Epithelial cell of prostate (primary cell): ENCODE measurements at regions not wholly inside any gene's neighbourhood (a gene's known extent, or its start where the extent isn't known, plus 50 kb on each side); places are given as distances from the start of the nearest gene placed in this dataset.
A peak's percentile ranks its signal among the peaks of the same experiment; 100 is the strongest.

Experiments used
- DNase-seq: peaks from one replicate; pipeline ENCODE4 v3.0.0-alpha.2; 2011; ENCODE audit warnings: low read depth, low spot score
- H3K27ac ChIP-seq: fragments of 450-650 bp; 2 replicates; pipeline ENCODE4 v1.5.1; 2017; ENCODE audit warnings: mild to moderate bottlenecking

- DNase-seq: no peak
- H3K27ac ChIP-seq: no peak overlapping the region
Measured at GRCh38 chr10:105963334-105963884, 1201.1 kb downstream of the SORCS1 start.

GRCh38 chr10:105956550-105956949 lies 1208.0 kb downstream of the SORCS1 start:
- no peak overlapping the region for H3K27ac ChIP-seq
- DNase-seq: no peak

GRCh38 chr10:105953861-105954260 lies 1210.6 kb downstream of the SORCS1 start:
- DNase-seq: no peak
- no peak overlapping the region for H3K27ac ChIP-seq

- no peak for DNase-seq
- no peak overlapping the region for H3K27ac ChIP-seq
Measured at GRCh38 chr10:105953056-105953455, 1211.5 kb downstream of the SORCS1 start.

- DNase-seq: peak; percentile 43
- H3K27ac ChIP-seq: no peak overlapping the region
Measured at GRCh38 chr10:105952153-105952552, 1212.4 kb downstream of the SORCS1 start.

GRCh38 chr10:105950410-105950809 lies 1214.1 kb downstream of the SORCS1 start:
- H3K27ac ChIP-seq: no peak overlapping the region
- DNase-seq: no peak

GRCh38 chr10:105949721-105950120 lies 1214.8 kb downstream of the SORCS1 start:
- DNase-seq: no peak
- no peak overlapping the region for H3K27ac ChIP-seq

GRCh38 chr10:105925045-105925785 lies 1239.3 kb downstream of the SORCS1 start:
- no peak overlapping the region for H3K27ac ChIP-seq
- no peak for DNase-seq

GRCh38 chr10:105921348-105921747 lies 1243.2 kb downstream of the SORCS1 start:
- no peak overlapping the region for H3K27ac ChIP-seq
- DNase-seq: no peak

- H3K27ac ChIP-seq: no peak overlapping the region
- no peak for DNase-seq
Measured at GRCh38 chr10:105914432-105914831, 1250.1 kb downstream of the SORCS1 start.

GRCh38 chr10:105908701-105909100 lies 1255.8 kb downstream of the SORCS1 start:
- no peak overlapping the region for H3K27ac ChIP-seq
- no peak for DNase-seq

GRCh38 chr10:105885495-105885894 lies 1244.4 kb downstream of the SORCS3 start:
- no peak overlapping the region for H3K27ac ChIP-seq
- DNase-seq: no peak

- no peak for DNase-seq
- H3K27ac ChIP-seq: no peak overlapping the region
Measured at GRCh38 chr10:105879401-105879800, 1238.3 kb downstream of the SORCS3 start.

GRCh38 chr10:105875050-105875449 lies 1234.0 kb downstream of the SORCS3 start:
- H3K27ac ChIP-seq: no peak overlapping the region

GRCh38 chr10:105872665-105873064 lies 1231.6 kb downstream of the SORCS3 start:
- H3K27ac ChIP-seq: no peak overlapping the region
- no peak for DNase-seq

More at GRCh38 chr10:105875050-105875449, 1234.0 kb downstream of the SORCS3 start:
- no peak for DNase-seq

GRCh38 chr10:105868935-105869334 lies 1227.8 kb downstream of the SORCS3 start:
- no peak for DNase-seq
- no peak overlapping the region for H3K27ac ChIP-seq

GRCh38 chr10:105864854-105865253 lies 1223.8 kb downstream of the SORCS3 start:
- no peak overlapping the region for H3K27ac ChIP-seq
- DNase-seq: no peak

- DNase-seq: no peak
- H3K27ac ChIP-seq: no peak overlapping the region
Measured at GRCh38 chr10:105857268-105858264, 1216.5 kb downstream of the SORCS3 start.

GRCh38 chr10:105855791-105856190 lies 1214.7 kb downstream of the SORCS3 start:
- H3K27ac ChIP-seq: no peak overlapping the region
- no peak for DNase-seq

- H3K27ac ChIP-seq: no peak overlapping the region
- DNase-seq: no peak
Measured at GRCh38 chr10:105844676-105845570, 1203.8 kb downstream of the SORCS3 start.
